GM23338 (cell line): ENCODE measurements at regions not wholly inside any gene's neighbourhood (a gene's known extent, or its start where the extent isn't known, plus 50 kb on each side); places are given as distances from the start of the nearest gene placed in this dataset.

Experiments used
- CREB1 ChIP-seq: fragments of 250-450 bp; sonication (Bioruptor Pico); IDR thresholded peaks from 2 replicates; pipeline ENCODE4 v1.5.0; 2020; ENCODE audit warnings: low read depth, mild to moderate bottlenecking, moderate library complexity
- CTCF ChIP-seq, 2 experiments: fragments of 200-600 bp in 1 of 2; sonication (generic) in 1 of 2; conservative IDR thresholded peaks; 2 replicates each; pipeline versions ENCODE4 v1.5.1 to v1.6.1; 2016 to 2017; ENCODE audit warnings: antibody characterized with exemption in 2 of 2, low read depth in 2 of 2, mild to moderate bottlenecking in 2 of 2, moderate library complexity in 1 of 2
- EZH2 ChIP-seq: fragments of 200-600 bp; sonication (generic); IDR thresholded peaks from one replicate; pipeline ENCODE4 v1.8.0; 2017; ENCODE audit warnings: antibody characterized with exemption, mild to moderate bottlenecking, low read depth; ENCODE audit not compliant: unreplicated experiment
- EZH2phosphoT487 ChIP-seq: fragments of 200-600 bp; sonication (generic); IDR thresholded peaks from one replicate; pipeline ENCODE4 v1.8.1; 2018; ENCODE audit warnings: antibody characterized with exemption; ENCODE audit not compliant: unreplicated experiment
- POLR2AphosphoS5 ChIP-seq: IDR thresholded peaks from 2 replicates; pipeline ENCODE4 v1.6.1; 2016; ENCODE audit warnings: antibody characterized with exemption, low read depth
- REST ChIP-seq: IDR thresholded peaks from one replicate; pipeline ENCODE4 v1.6.1; 2018; ENCODE audit warnings: antibody characterized with exemption; ENCODE audit not compliant: unreplicated experiment

DNA sequence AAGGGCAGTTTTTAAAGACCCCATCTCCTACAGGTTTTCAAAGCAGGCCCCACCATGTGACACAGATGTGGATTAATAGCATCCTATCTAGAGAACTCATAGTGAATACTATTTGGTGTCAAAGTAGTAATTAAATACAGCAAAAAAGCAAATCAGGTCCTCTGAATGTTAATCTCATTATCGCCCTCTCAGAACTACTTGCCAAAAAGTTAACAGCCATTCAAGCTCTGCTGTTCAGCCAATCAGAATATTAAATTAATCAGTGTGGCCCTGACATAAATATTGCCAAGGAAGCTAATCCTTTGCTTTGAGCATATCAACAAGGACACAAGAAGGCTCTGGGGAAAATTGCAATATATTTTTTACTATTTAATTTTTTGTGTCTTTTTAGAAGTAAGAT, 428.9 kb upstream of the SOX11 start:
- TF ChIP-seq CTCF (conservative IDR thresholded peaks at IDR 0.05; ENCODE audit: low read depth in 2 of 2) (no peak), POLR2AphosphoS5 (no peak), CREB1 (CRISPR knock-in tag) (no peak), EZH2 (no peak), EZH2phosphoT487 (no peak), REST (no peak)
